SW480 (cell line): ENCODE measurements at regions not wholly inside any gene's neighbourhood (a gene's known extent, or its start where the extent isn't known, plus 50 kb on each side); places are given as distances from the start of the nearest gene placed in this dataset.
A peak's percentile ranks its signal among the peaks of the same experiment; 100 is the strongest.

ENCODE experiments used
- DNase-seq: peaks from one replicate; pipeline ENCODE4 v3.0.0-alpha.2; 2016; ENCODE audit warnings: low spot score

DNA sequence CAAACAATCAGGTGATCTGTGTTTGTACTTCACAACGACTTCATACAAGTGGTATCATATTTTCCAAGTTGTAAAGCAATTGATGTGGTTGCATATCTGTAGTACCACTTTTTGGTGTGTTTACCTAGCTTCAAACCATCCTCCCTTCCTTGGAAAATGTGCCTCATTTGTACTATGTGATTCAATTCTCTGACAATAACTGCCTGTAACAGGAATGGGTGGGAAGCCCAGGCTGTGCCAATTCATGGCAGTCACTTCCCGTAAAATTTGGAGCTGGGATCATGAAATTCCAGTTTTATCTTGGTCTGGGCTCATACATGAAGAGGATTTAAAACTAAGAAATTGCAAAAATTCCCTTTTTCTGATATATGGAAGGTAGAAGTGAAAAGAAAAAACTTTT is 250.1 kb downstream of the DIO2 start:
- DNase-seq: peak; percentile 75

DNA sequence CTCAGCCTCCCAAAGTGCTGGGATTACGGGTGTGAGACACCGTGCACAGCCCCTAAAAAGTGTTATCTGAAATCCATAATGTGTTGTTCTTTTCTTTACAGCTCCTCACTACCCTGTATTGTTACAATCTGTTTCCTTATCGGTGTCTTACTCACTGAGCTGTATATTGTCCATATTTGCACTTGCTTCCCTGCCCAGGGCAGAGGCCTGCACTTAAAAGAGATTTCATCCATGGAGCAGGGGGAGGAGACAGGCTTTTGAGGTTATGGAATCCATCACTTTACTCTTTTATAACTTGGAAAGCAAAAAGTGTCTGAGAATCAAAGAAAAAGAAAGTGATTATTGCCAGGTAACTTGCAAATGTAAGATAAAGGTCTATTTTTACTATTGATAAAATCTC is 251.0 kb downstream of the DIO2 start:
- DNase-seq: no peak

DNA sequence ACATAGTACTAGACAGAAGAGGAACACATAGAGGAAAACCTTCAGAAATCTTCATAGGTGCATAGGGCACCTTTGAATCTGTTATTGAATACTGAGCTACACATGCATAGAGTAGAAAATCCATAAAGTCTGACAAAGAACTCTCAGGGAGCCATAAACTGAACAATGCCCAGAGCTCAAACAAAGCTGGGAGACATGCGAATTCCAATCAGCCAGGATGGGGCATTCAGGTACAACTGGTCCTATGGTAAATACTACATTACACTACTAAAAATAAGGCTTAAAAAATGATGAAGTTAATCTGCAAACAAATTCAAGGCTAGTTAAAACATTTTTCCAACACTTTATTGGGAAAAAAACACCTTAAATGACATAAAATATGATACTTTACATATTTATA is 259.7 kb downstream of the DIO2 start:
- DNase-seq: no peak

DNA sequence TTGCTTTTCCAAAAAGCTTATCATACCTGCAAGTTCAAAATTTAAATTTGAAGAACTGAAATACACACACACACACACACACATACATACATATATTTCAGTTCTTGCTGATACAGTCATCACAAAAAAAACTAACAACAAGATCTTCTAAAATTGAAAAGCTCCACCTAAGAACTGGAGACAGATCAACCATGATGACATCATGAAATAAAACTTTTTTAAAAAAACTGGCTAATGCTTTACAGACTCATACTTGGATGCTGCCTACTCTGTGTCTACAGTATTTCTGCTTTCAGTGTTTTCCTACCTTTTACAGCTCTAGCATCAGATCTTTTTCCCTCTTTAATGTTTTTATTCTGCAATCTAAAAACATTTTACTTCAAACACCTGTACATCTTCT is 261.4 kb downstream of the DIO2 start:
- no peak for DNase-seq

DNA sequence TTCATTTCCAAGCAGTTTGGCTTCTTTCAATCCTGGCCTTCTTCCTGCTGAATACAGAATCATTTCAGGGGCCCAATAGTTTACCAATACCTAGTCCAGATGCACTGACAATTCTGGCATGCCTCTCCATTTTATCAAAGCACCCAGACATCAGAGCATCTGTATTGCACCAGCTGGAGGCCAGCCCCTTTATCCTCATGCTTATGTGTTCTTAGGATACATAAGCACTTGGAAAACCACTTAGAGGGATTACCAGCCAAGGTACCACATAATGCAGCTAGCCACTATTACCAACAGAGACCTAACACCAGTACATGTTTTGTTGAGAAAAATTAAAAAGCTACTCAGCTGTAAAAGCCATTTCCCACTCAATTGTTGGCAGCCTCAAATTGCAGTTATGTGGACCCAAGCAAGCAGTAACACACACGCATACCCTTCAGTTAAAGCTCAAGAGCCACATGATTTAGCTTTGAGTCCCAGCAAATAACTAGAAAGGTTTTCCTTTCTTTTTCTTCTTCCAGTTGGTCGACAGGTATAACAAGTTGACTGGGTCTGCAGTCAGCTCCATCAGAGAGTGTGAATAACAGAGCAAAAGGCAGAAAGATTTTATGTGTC is 263.8 kb downstream of the DIO2 start:
- DNase-seq: no peak

DNA sequence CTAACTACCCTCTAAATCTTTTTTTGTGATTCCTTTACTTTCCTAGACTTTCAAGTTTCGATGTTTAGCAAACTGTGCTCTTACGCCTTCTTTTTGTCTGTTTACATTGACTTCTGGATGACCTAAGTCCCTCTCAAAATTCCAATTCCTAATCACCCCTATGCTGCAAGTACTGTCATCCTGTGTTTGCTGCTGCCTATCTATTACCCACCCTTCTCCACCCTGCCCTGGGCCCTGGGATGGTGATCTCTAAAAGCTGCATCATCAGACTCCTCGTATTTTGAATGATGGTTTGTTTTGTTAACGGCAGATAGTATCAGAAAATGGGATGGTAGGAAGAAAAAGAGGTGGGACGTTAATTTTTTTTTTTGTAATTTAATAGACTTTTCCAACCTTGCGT is 272.1 kb downstream of the DIO2 start:
- DNase-seq: no peak

DNA sequence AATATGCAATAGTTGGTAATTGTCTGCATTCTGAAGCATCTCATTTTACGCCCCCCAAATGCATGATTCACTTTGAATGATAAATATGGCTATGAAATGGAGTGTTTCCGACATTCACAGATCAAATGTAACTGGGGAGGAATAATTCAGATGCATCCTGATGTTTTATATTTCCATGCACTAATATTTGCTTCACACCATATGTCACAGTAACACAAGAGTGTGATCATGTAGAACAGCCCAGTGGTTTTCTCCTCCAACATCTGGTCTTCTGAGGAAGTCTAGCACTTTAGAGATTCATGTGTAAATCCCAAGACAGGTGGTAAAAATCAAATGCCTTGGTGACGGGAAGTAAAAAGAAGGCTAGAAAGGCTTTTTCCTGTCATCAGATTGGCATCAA is 273.1 kb downstream of the DIO2 start:
- DNase-seq: no peak

DNA sequence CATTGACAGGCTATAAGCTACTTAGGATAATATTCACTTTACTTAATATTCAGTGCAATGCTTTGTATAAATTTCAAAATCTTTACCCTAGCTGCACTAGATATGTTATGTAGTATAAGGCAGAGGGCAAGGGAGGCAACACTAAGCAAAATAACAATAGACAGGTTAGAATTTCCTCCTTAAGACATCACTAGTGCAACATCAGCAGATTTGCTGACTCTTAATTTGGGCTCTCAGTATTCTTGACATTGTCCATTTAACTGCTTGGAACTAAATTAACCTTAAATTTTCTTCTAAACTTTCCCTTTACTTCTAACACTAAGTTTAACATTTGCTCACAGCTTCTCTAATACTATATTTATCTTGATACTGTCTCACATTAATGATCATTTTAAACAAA is 273.9 kb downstream of the DIO2 start:
- no peak for DNase-seq

DNA sequence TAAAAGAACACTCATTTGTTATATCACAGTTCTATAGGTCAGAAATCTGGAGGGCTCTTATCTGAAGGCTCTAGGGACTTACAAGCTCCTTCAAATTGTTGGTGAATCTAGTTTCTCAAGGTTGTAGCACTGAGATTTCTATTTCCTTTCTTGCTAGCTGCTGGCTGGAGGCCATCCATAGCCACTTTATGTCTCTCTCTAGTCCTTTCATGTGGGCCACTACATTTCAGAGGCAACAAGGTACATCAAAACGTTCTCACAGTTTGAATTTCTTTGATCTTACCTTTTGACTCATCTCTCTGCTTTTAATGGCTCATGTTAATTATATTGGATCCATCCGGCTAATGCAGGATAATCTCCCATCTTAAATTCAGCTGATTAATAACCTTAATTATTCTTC is 286.8 kb downstream of the DIO2 start:
- peak; percentile 96 for DNase-seq

DNA sequence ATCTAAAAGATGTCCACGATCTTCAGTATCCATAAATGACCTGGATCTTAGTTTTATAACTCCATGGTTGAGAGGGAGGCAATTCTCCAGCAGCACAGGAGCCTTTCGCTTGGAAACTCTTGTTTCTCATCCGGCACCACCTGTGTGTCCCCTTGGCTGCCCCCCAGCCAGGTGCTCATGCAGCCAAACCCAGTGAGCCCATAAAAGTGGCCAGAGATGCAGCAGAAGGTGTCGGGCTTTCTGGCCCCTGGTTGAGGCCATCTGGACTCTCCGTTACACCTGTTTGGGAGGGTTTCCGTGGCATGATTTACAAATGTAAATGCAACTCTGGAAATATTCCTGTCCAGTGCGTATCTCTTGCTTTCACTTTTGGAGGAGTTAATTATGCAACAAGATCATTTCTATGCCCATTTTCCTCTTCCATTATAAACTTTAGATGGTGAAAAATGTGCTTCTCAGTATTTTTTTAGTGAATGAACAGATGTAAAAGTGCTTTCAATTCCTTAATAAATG is 291.1 kb downstream of the DIO2 start:
- no peak for DNase-seq
